Right ventricle myocardium inferior (tissue), 1 donor: ENCODE measurements at regions not wholly inside any gene's neighbourhood (a gene's known extent, or its start where the extent isn't known, plus 50 kb on each side); places are given as distances from the start of the nearest gene placed in this dataset.
A peak's percentile ranks its signal among the peaks of the same experiment; 100 is the strongest.
"Not testable (repeated sequence)": the region's sequence is repeated elsewhere in the genome, so short reads cannot be mapped to it uniquely, and the experiment has no call there.

ENCODE experiments used
- ATAC-seq: fragments of 200-7000 bp; cut with Tn5 transposase; one replicate; pipeline ENCODE4 v1.9.1; 2020; ENCODE audit warnings: mild to moderate bottlenecking, moderate library complexity
- DNase-seq: peaks from one replicate; pipeline ENCODE4 v3.0.0; 2021; ENCODE audit errors: missing footprints
- intact Hi-C: fragments of 100-400 bp; cut with DNase I; formaldehyde crosslinking; loops from one replicate; pipeline ENCODE4 v1.11.0; 2022
- donor health status: DM: no; HTN: yes; CAD: no; lungs with severe emphysema.

DNA sequence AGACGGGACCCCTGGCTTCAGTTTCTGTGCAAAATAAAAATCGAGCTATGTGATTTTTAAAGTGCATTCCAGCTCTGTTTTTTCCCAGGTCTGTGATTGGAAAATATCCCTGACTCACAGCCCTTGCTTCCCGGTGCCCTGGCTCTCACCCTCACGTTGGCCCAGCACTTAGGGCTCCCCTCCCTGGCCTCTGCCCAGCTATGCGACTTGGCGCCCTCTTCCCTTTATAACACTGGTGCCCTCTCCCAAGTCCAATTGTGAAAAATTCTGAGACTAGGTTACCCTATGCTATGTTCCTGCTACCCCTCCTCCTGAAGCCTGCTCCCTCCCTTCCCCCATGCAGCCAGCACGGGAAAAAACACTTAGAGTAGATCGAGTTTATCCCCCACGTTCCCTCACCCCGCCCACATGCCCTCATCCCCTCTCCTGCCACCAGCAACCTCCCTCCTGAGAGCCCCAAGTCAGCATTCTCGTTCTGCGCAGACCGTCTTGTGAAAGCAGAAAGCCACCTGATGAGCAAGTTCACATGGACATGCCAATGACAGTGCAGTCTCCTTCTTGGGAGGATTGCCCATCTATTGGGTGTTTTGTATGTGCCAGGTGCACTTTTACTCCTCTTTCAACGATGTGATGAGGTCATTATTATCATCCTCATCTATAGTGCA lies 228.8 kb downstream of the VAPA start:
- intact Hi-C loops: loop anchor here (10.0 kb wide), 1 partner anchor 88 kb away; no protein-coding TSS in a partner anchor
- DNase-seq: no peak
- ATAC-seq: peak; percentile 78

- intact Hi-C loops: loop anchor here (10.0 kb wide), 1 partner anchor 89 kb away; no protein-coding TSS in a partner anchor
- ATAC-seq (no peak), DNase-seq (no peak)
Observed at GRCh38 chr18:10143596-10143995, 229.8 kb downstream of the VAPA start.

DNA sequence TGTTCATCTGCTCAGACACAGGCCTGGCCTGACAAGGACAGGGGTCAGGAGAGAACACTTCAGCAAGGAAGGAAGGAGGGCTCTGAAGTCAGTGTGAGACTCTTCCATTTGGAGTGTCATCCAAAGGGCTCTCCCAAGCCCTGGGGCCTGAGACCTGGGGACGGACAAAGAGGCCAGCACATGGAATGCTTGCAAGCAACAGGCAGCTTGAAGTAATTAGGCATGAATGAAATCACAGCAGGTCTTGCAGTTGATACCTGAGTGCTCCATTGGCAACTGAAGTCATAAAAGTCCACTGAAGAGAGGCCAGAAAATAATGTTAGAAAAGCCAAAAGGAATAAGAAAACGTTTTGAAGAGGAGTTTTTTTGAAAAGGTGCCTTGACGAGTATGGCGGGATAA lies 231.7 kb downstream of the VAPA start:
- ATAC-seq (no peak), DNase-seq (no peak)
- intact Hi-C loops: loop anchor here (10.0 kb wide), 1 partner anchor 91 kb away; no protein-coding TSS in a partner anchor

GRCh38 chr18:10147226-10147625 lies 233.4 kb downstream of the VAPA start:
- ATAC-seq: no peak
- intact Hi-C loops: loop anchor here (10.0 kb wide), 1 partner anchor 92 kb away; no protein-coding TSS in a partner anchor
- no peak for DNase-seq

DNA sequence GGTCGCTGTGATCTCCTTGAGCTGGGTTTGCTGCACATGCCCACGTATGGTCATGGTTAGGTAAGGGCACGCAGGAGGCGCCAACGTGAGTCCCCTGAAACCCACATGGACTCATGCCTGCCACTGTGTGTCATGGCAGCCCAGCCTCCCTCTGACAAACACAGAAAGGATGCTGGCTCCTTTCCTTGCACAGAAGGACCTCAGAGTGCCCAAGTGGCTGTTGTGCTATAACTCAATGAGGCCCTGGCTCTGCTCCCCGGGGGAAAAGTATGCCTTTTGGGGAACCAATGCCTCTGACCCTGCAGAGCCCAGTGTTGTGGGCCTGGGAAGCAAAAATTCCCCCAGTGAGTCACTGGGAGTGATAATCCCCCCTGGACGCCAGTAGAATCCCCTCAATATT lies 233.9 kb downstream of the VAPA start:
- intact Hi-C loops: loop anchor here (10.0 kb wide), 1 partner anchor 93 kb away; no protein-coding TSS in a partner anchor
- ATAC-seq (no peak), DNase-seq (no peak)

DNA sequence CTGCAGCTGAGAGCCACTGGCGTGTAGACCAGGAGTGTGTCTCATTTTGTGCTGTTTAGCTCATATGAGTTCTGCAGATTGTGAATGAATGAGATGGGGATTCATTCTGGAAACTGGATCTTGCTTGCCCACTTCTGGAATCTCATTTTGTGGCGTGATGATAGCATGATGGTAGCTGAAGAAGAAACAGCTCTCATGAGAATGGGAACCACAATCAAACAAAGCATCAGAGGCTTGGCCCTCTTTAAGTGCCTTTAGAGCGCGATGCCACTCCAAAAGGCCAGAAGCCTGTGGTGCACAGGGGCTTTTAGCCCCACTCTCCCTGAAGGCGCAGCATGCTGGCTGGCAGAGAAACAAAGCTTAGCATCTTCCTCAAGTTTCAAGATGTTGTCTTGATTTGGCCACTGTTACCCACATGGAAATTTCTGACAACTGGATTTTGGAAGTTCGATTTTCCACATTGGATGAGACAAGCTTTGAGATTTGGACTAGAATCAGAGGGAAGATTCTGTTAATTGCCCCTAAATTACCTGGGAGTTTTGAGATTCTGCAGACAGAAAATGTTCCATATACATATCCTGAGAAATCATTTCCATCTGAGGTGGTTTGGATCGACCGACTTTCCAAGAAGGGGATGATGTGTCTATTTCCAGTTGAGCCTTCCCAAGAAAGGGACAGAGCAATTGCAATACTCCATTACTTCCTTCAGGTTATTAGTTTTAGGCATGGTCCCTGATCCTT lies 234.5 kb downstream of the VAPA start:
- DNase-seq: no peak
- no peak for ATAC-seq
- intact Hi-C loops: loop anchor here (10.0 kb wide), 1 partner anchor 94 kb away; no protein-coding TSS in a partner anchor

DNA sequence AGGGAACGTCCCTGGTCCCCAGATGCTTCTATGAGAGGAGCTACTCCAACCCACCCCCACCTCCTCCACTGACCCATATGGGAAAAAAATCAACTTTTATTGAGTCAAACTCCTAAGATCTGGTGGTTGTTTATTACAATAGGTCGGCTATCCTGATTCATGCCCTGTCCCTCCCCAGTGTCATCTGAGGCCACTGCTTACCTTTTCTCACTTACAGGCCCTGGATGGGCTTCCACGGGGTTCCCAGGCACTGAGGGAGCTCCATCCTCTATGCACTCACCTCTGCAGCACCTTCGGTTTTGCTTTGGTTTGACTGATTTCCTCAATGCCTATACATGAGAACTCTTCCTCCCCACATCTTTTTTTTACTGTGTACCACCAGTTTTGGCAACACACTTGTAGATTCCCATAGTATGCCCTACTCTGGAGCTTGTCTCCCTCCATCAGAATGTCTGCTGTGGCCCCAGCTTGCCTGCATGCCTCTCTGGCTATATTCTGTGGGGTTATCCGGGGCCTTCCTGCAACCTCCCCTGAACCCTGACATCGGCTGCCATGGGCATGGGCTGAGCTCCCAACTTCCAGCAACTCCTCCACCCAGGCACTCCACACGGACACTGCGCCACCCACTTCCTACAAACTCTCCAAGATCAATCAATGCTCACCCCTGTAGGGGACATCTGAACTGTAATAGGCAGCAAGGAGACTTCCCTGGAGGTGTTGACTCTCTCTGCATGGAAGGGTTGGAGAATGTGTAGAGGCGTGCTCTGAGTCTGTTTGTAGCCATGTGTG lies 236.1 kb downstream of the VAPA start:
- intact Hi-C loops: loop anchor here (10.0 kb wide), 1 partner anchor 95 kb away; no protein-coding TSS in a partner anchor
- no peak for DNase-seq
- ATAC-seq: no peak

DNA sequence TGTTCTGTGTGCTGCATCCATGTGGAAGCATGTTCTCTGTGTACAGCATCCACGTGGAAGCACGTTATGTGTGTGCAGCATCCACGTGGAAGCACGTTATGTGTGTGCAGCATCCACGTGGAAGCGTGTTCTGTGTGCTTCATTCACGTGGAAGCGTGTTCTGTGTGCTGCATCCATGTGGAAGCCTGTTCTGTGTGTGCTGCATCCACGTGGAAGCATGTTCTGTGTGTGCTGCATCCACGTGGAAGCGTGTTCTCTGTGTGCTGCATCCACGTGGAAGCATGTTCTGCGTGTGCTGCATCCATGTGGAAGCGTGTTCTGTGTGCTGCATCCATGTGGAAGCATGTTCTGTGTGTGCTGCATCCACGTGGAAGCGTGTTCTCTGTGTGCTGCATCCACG lies 236.8 kb downstream of the VAPA start:
- intact Hi-C loops, DNase-seq, ATAC-seq: not testable (repeated sequence)

- no peak for DNase-seq
- no peak for ATAC-seq
- intact Hi-C loops: no loop called here
Observed at GRCh38 chr18:10152475-10152874, 238.7 kb downstream of the VAPA start.

DNA sequence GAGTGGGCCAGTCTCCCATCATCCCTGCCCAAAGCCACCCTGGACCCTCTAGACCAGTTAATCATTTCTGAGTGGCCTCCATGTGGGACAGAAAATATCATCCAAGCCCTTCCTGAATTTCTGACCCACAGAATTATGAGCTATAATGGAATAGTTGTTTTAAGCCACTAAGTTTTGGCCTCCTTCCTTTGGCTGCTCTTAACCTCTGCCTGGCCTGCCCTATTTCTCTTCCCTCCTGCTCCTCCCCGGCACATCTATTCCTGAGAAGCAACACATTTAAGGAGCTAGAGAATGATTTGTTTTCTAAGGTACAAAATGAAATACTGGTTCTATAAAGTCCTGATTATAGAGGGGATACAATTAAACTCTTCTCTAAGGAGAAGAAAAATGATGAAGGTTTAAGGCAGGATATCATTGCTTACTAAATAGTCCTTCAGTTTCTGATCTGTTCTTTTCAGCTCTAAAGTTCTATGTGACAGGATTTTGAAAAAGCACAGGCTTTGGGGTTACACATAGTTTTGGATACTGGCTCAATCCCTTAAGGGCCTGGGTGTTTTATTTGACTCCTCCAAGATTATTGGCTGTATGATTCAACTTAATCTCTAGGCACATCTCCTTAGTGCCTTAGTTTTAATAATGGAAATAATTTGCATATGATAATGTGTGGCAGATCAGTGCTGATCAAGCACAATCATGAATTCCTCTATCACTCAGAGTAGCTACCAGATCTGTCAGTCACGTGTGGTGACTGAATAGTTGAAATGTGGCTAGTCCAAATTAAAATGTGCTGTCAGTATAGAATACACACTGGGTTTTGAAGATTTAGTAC lies 240.3 kb downstream of the VAPA start:
- ATAC-seq (peak; percentile 73), DNase-seq (no peak)
- intact Hi-C loops: no loop called here

- intact Hi-C loops: no loop called here
- DNase-seq: no peak
- ATAC-seq: no peak
Observed at GRCh38 chr18:10157706-10158105, 243.9 kb downstream of the VAPA start.

- no peak for ATAC-seq
- intact Hi-C loops: no loop called here
- no peak for DNase-seq
Observed at GRCh38 chr18:10160251-10160650, 246.4 kb downstream of the VAPA start.

GRCh38 chr18:10161315-10161714 lies 247.5 kb downstream of the VAPA start:
- ATAC-seq (no peak), DNase-seq (no peak)
- intact Hi-C loops: no loop called here

GRCh38 chr18:10162340-10162739 lies 248.5 kb downstream of the VAPA start:
- intact Hi-C loops: no loop called here
- ATAC-seq (no peak), DNase-seq (no peak)

GRCh38 chr18:10164271-10165071 lies 250.7 kb downstream of the VAPA start:
- DNase-seq: no peak

DNA sequence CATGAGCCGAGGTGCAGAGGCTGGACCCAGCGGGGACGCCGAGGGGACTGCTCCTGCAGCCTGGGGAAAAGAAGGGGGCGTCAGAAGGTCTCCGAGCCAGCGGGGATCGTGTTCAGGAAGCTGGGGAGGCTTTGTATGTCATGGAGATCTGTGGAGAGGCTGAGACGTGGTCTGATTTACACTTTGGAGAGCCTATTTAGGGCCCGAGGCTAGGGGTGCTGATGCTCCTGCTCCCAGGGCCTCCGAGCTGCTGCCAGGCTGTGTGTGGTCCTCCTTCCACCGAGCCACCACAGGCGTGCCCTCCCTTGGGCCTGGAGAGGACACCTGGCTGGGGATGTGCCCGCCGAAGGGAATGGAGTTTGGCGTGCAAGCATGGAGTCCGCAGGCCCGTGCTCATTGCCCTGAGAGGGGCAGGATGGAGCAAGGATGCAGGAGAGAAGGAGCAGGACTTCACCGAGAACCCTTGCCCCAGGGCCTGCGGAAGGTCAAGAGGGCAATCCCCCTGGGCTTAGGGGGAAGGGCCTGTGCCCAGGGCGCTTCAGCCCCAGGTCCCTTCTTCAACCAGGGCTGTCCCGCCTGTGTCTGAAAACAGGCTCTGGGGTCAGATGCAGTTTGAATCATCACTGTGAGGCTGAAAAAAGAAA lies 252.5 kb downstream of the VAPA start:
- no peak for ATAC-seq
- DNase-seq: no peak
- intact Hi-C loops: no loop called here

More at GRCh38 chr18:10164271-10165071, 250.7 kb downstream of the VAPA start:
- intact Hi-C loops: no loop called here
- ATAC-seq: peak; percentile 70

- ATAC-seq: no peak
- intact Hi-C loops: no loop called here
- no peak for DNase-seq
Observed at GRCh38 chr18:10167759-10168158, 253.9 kb downstream of the VAPA start.
